Esophagus (tissue), 2 donors: ENCODE measurements at regions not wholly inside any gene's neighbourhood (a gene's known extent, or its start where the extent isn't known, plus 50 kb on each side); places are given as distances from the start of the nearest gene placed in this dataset.

ENCODE experiments used
- H3K27ac ChIP-seq, 2 donors: one replicate each; pipeline ENCODE4 v1.5.1; 2013; ENCODE audit warnings: low read depth in 2 of 2, mild to moderate bottlenecking in 2 of 2, inconsistent platforms in 1 of 2, low read length in 1 of 2, moderate library complexity in 1 of 2
- H3K27me3 ChIP-seq, 2 donors: one replicate each; pipeline ENCODE4 v1.6.1; 2013; ENCODE audit warnings: low read length in 2 of 2, control low read depth in 1 of 2, mild to moderate bottlenecking in 1 of 2; ENCODE audit not compliant: insufficient read depth in 2 of 2, control insufficient read depth in 1 of 2
- H3K36me3 ChIP-seq, 2 donors: one replicate each; pipeline ENCODE4 v1.6.1; 2013; ENCODE audit warnings: low read length in 1 of 2; ENCODE audit not compliant: control insufficient read depth in 2 of 2, insufficient read depth in 2 of 2
- H3K4me1 ChIP-seq, 2 donors: one replicate each; pipeline ENCODE4 v1.6.1; 2013; ENCODE audit warnings: low read length in 1 of 2; ENCODE audit not compliant: control insufficient read depth in 2 of 2, insufficient read depth in 2 of 2
- H3K4me3 ChIP-seq, 2 donors: one replicate each; pipeline ENCODE4 v1.5.1; 2013; ENCODE audit warnings: low read length in 2 of 2, mild to moderate bottlenecking in 2 of 2, low read depth in 1 of 2, moderate library complexity in 1 of 2
- H3K9me3 ChIP-seq, 2 donors: one replicate each; pipeline ENCODE4 v1.6.1; 2013; ENCODE audit warnings: mild to moderate bottlenecking in 2 of 2, low read depth in 1 of 2, low read length in 1 of 2, moderate library complexity in 1 of 2; ENCODE audit not compliant: control insufficient read depth in 2 of 2, insufficient read depth in 1 of 2
- WGBS, 2 donors: extraction: QIAGEN DNeasy Blood & Tissue Kit; methylation state at CpG; one replicate each; pipeline ENCODE4 v1.1.7; 2013; 5-methylcytosine and 5-hydroxymethylcytosine counted together
- donor health status: healthy with polysubstance abuse.
- donor health status: Bipolar disorder and iron deficiency.

GRCh38 chr16:86166414-86166813 is 267.5 kb downstream of the IRF8 start:
- H3K4me1 ChIP-seq: peaks cover 0 to 2% of the 10 kb centered on the region in 2 donors
- peaks cover 0 to 5% of the 10 kb centered on the region in 2 donors for H3K9me3 ChIP-seq
- H3K4me3 ChIP-seq: no peak overlapping the region
- no peaks in the 10 kb centered on the region for H3K27me3 ChIP-seq
- H3K27ac ChIP-seq: no peak overlapping the region
- H3K36me3 ChIP-seq: no peaks in the 10 kb centered on the region

GRCh38 chr16:86167061-86167460 is 268.1 kb downstream of the IRF8 start:
- H3K4me1 ChIP-seq: peaks cover 0 to 2% of the 10 kb centered on the region in 2 donors
- no peak overlapping the region for H3K27ac ChIP-seq
- H3K27me3 ChIP-seq: no peaks in the 10 kb centered on the region
- no peaks in the 10 kb centered on the region for H3K36me3 ChIP-seq
- H3K4me3 ChIP-seq: no peak overlapping the region
- peaks cover 0 to 5% of the 10 kb centered on the region in 2 donors for H3K9me3 ChIP-seq
- 67 to 79% methylated on average over 7 of the region's 7 CpGs for WGBS, 2 donors

DNA sequence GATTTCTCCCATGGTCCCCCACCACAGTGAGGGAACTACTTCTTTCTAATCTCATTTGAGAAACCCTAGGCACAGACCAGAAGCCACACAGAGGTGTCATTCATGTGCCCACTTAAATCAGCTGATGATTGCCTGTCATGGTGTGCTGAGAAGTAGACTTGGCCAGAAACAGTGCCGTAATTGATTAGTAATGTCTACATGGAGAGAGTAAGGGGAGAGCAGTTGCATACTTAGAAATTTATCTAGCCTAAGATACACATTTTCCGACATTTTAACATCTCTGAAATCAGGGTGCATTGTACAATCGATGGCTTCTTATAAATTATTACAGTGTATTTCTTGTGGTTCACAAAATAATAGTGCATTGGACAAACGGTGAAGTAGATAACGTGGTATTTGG is 271.8 kb downstream of the IRF8 start:
- H3K27me3 ChIP-seq: no peaks in the 10 kb centered on the region
- no peaks in the 10 kb centered on the region for H3K36me3 ChIP-seq
- H3K4me3 ChIP-seq: no peak overlapping the region
- peaks cover 0 to 5% of the 10 kb centered on the region in 2 donors for H3K9me3 ChIP-seq
- no peak overlapping the region for H3K27ac ChIP-seq
- WGBS, 2 donors: 81 to 86% methylated on average over 5 of the region's 5 CpGs
- peaks cover 0 to 2% of the 10 kb centered on the region in 2 donors for H3K4me1 ChIP-seq

- Histone ChIP-seq H3K27ac (no peak overlapping the region), H3K4me1 (peaks cover 0 to 2% of the 10 kb centered on the region in 2 donors), H3K36me3 (no peaks in the 10 kb centered on the region), H3K9me3 (peaks cover 0 to 4% of the 10 kb centered on the region in 2 donors), H3K4me3 (no peak overlapping the region), H3K27me3 (no peaks in the 10 kb centered on the region)
- WGBS, 2 donors: 87 to 89% methylated on average over 5 of the region's 5 CpGs
Observed at GRCh38 chr16:86171329-86171728, 272.4 kb downstream of the IRF8 start.

DNA sequence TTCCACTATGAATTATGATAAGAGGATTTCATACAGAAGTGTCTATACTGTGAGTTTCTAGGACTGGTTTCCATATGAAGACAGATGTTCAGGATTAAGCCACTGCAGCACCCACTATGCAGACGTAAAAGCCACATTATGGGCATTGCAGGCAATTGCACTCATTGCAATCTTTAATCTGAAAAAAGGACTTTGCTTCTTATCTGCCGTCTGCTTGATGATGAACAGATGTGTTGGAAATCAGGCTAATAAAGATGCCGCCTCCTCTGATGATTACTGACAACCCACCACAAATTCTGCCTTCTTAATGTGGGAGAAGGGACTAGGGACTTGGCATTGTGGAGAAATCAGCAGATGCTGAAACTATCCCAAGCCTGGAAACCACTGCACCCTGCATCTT is 276.9 kb downstream of the IRF8 start:
- Histone ChIP-seq H3K4me3 (no peak overlapping the region), H3K27me3 (no peaks in the 10 kb centered on the region), H3K4me1 (peaks cover 0 to 2% of the 10 kb centered on the region in 2 donors), H3K9me3 (peaks cover 0 to 2% of the 10 kb centered on the region in 2 donors), H3K27ac (no peak overlapping the region), H3K36me3 (no peaks in the 10 kb centered on the region)
- WGBS, 2 donors: 86 to 87% methylated on average over 3 of the region's 3 CpGs

- WGBS, 2 donors: 93 to 96% methylated on average over 3 of the region's 3 CpGs
Observed at GRCh38 chr16:86176462-86176861, 277.5 kb downstream of the IRF8 start.

GRCh38 chr16:86180244-86180643 is 281.3 kb downstream of the IRF8 start:
- H3K4me1 ChIP-seq: no peaks in the 10 kb centered on the region
- H3K36me3 ChIP-seq: no peaks in the 10 kb centered on the region
- H3K9me3 ChIP-seq: peaks cover 0 to 4% of the 10 kb centered on the region in 2 donors
- WGBS, 2 donors: 80 to 82% methylated on average over 13 of the region's 13 CpGs
- no peak overlapping the region for H3K27ac ChIP-seq
- no peaks in the 10 kb centered on the region for H3K27me3 ChIP-seq
- no peak overlapping the region for H3K4me3 ChIP-seq

More at GRCh38 chr16:86176462-86176861, 277.5 kb downstream of the IRF8 start:
- Histone ChIP-seq H3K4me3 (no peak overlapping the region), H3K9me3 (peaks cover 0 to 4% of the 10 kb centered on the region in 2 donors), H3K27ac (no peak overlapping the region), H3K27me3 (no peaks in the 10 kb centered on the region), H3K36me3 (no peaks in the 10 kb centered on the region), H3K4me1 (no peaks in the 10 kb centered on the region)

- Histone ChIP-seq H3K27me3 (no peaks in the 10 kb centered on the region), H3K27ac (no peak overlapping the region), H3K9me3 (peaks cover 0 to 4% of the 10 kb centered on the region in 2 donors), H3K4me1 (no peaks in the 10 kb centered on the region), H3K4me3 (no peak overlapping the region), H3K36me3 (no peaks in the 10 kb centered on the region)
- 90 to 95% methylated on average over 4 of the region's 4 CpGs for WGBS, 2 donors
Observed at GRCh38 chr16:86180780-86181179, 281.8 kb downstream of the IRF8 start.

GRCh38 chr16:86181526-86181925 is 282.6 kb downstream of the IRF8 start:
- Histone ChIP-seq H3K27me3 (no peaks in the 10 kb centered on the region), H3K27ac (no peak overlapping the region), H3K4me3 (no peak overlapping the region), H3K36me3 (no peaks in the 10 kb centered on the region), H3K4me1 (no peaks in the 10 kb centered on the region), H3K9me3 (peaks cover 0 to 2% of the 10 kb centered on the region in 2 donors)
- WGBS, 2 donors: 86 to 88% methylated on average over 15 of the region's 15 CpGs

- peaks cover 0 to 2% of the 10 kb centered on the region in 2 donors for H3K9me3 ChIP-seq
- H3K27me3 ChIP-seq: no peaks in the 10 kb centered on the region
- no peaks in the 10 kb centered on the region for H3K4me1 ChIP-seq
- WGBS, 2 donors: 79 to 83% methylated on average over 6 of the region's 6 CpGs
- no peak overlapping the region for H3K27ac ChIP-seq
- H3K36me3 ChIP-seq: no peaks in the 10 kb centered on the region
- H3K4me3 ChIP-seq: no peak overlapping the region
Observed at GRCh38 chr16:86184185-86184584, 285.2 kb downstream of the IRF8 start.
